HEK293 (cell line): ENCODE measurements at regions not wholly inside any gene's neighbourhood (a gene's known extent, or its start where the extent isn't known, plus 50 kb on each side); places are given as distances from the start of the nearest gene placed in this dataset.

ENCODE experiments used
- EGR2 ChIP-seq: fragments of 450-650 bp; formaldehyde crosslinking; IDR thresholded peaks from 2 replicates; pipeline ENCODE4 v1.5.1; 2016; ENCODE audit warnings: low read depth, missing biosample characterization, missing genetic modification characterization
- ELK4 ChIP-seq: IDR thresholded peaks from 2 replicates; pipeline ENCODE4 v1.6.1; 2011; ENCODE audit warnings: mild to moderate bottlenecking, low read depth, low read length, borderline replicate concordance
- HOXA7 ChIP-seq: sonication (generic); formaldehyde crosslinking; IDR thresholded peaks from 2 replicates; pipeline ENCODE4 v1.8.1; 2022; ENCODE audit warnings: missing genetic modification reagents, borderline replicate concordance
- IKZF3 ChIP-seq: fragments of 450-650 bp; IDR thresholded peaks from 2 replicates; pipeline ENCODE4 v1.5.0; 2018; ENCODE audit warnings: missing biosample characterization, mild to moderate bottlenecking, missing genetic modification characterization, moderate library complexity
- KLF8 ChIP-seq: fragments of 450-650 bp; formaldehyde crosslinking; IDR thresholded peaks from 2 replicates; pipeline ENCODE4 v1.5.1; 2016; ENCODE audit warnings: missing biosample characterization, missing genetic modification characterization
- KLF9 ChIP-seq: fragments of 450-650 bp; formaldehyde crosslinking; IDR thresholded peaks from 2 replicates; pipeline ENCODE4 v1.5.1; 2016; ENCODE audit warnings: missing biosample characterization, missing genetic modification characterization, low read depth
- PRDM1 ChIP-seq: fragments of 450-650 bp; formaldehyde crosslinking; IDR thresholded peaks from 2 replicates; pipeline ENCODE4; 2016; ENCODE audit warnings: missing biosample characterization, missing genetic modification characterization
- SP3 ChIP-seq: fragments of 450-650 bp; formaldehyde crosslinking; IDR thresholded peaks from 2 replicates; pipeline ENCODE4 v1.5.1; 2016; ENCODE audit warnings: missing biosample characterization, missing genetic modification characterization
- YY1 ChIP-seq: fragments of 450-650 bp; formaldehyde crosslinking; IDR thresholded peaks from 2 replicates; pipeline ENCODE4 v1.5.1; 2018; ENCODE audit warnings: missing biosample characterization, missing genetic modification characterization
- ZBTB8A ChIP-seq: fragments of 450-650 bp; formaldehyde crosslinking; IDR thresholded peaks from 2 replicates; pipeline ENCODE4 v1.5.1; 2016; ENCODE audit warnings: missing biosample characterization, missing genetic modification characterization
- ZFHX2 ChIP-seq: fragments of 450-650 bp; formaldehyde crosslinking; conservative IDR thresholded peaks from 2 replicates; pipeline ENCODE4 v1.5.1; 2016; ENCODE audit warnings: missing biosample characterization, missing genetic modification characterization
- ZFP69B ChIP-seq: fragments of 450-650 bp; formaldehyde crosslinking; IDR thresholded peaks from 2 replicates; pipeline ENCODE4 v1.5.1; 2016; ENCODE audit warnings: missing biosample characterization, missing genetic modification characterization
- ZNF121 ChIP-seq: fragments of 450-650 bp; formaldehyde crosslinking; IDR thresholded peaks from 2 replicates; pipeline ENCODE4 v1.5.1; 2016; ENCODE audit warnings: missing biosample characterization, missing genetic modification characterization
- ZNF140 ChIP-seq: fragments of 450-650 bp; formaldehyde crosslinking; IDR thresholded peaks from 2 replicates; pipeline ENCODE4 v1.5.1; 2016; ENCODE audit warnings: missing biosample characterization, missing genetic modification characterization
- ZNF214 ChIP-seq: fragments of 450-650 bp; formaldehyde crosslinking; IDR thresholded peaks from 2 replicates; pipeline ENCODE4 v1.5.1; 2017; ENCODE audit warnings: missing biosample characterization, mild to moderate bottlenecking, missing genetic modification characterization, borderline replicate concordance
- ZNF239 ChIP-seq: fragments of 450-650 bp; formaldehyde crosslinking; IDR thresholded peaks from 2 replicates; pipeline ENCODE4 v1.5.1; 2016; ENCODE audit warnings: missing biosample characterization, missing genetic modification characterization
- ZNF292 ChIP-seq: fragments of 450-650 bp; formaldehyde crosslinking; IDR thresholded peaks from 2 replicates; pipeline ENCODE4 v1.5.1; 2016; ENCODE audit warnings: low read depth, missing biosample characterization, missing genetic modification characterization, borderline replicate concordance
- ZNF335 ChIP-seq: fragments of 450-650 bp; formaldehyde crosslinking; conservative IDR thresholded peaks from 2 replicates; pipeline ENCODE4 v1.5.1; 2016; ENCODE audit warnings: missing biosample characterization, missing genetic modification characterization
- ZNF350 ChIP-seq: fragments of 450-650 bp; formaldehyde crosslinking; IDR thresholded peaks from 2 replicates; pipeline ENCODE4 v1.5.0; 2017; ENCODE audit warnings: missing biosample characterization, mild to moderate bottlenecking, missing genetic modification characterization
- ZNF366 ChIP-seq: fragments of 450-650 bp; formaldehyde crosslinking; conservative IDR thresholded peaks from 2 replicates; pipeline ENCODE4 v1.5.1; 2016; ENCODE audit warnings: missing biosample characterization, missing genetic modification characterization
- ZNF391 ChIP-seq: fragments of 450-650 bp; formaldehyde crosslinking; IDR thresholded peaks from 2 replicates; pipeline ENCODE4 v1.5.1; 2016; ENCODE audit warnings: low read depth, missing biosample characterization, missing genetic modification characterization, borderline replicate concordance
- ZNF416 ChIP-seq: fragments of 450-650 bp; formaldehyde crosslinking; IDR thresholded peaks from 2 replicates; pipeline ENCODE4 v1.5.1; 2016; ENCODE audit warnings: missing biosample characterization, missing genetic modification characterization
- ZNF488 ChIP-seq: fragments of 450-650 bp; formaldehyde crosslinking; IDR thresholded peaks from 2 replicates; pipeline ENCODE4 v1.5.1; 2016; ENCODE audit warnings: missing biosample characterization, missing genetic modification characterization
- ZNF510 ChIP-seq: fragments of 450-650 bp; formaldehyde crosslinking; IDR thresholded peaks from 2 replicates; pipeline ENCODE4 v1.5.1; 2018; ENCODE audit warnings: mild to moderate bottlenecking, missing genetic modification characterization, missing biosample characterization; ENCODE audit not compliant: insufficient replicate concordance
- ZNF529 ChIP-seq: fragments of 450-650 bp; formaldehyde crosslinking; IDR thresholded peaks from 2 replicates; pipeline ENCODE4 v1.5.1; 2017; ENCODE audit warnings: missing genetic modification characterization, missing biosample characterization; ENCODE audit not compliant: insufficient replicate concordance
- ZNF571 ChIP-seq: fragments of 450-650 bp; formaldehyde crosslinking; IDR thresholded peaks from 2 replicates; pipeline ENCODE4 v1.5.0; 2017; ENCODE audit warnings: missing biosample characterization, missing genetic modification characterization
- ZNF621 ChIP-seq: fragments of 450-650 bp; formaldehyde crosslinking; IDR thresholded peaks from 2 replicates; pipeline ENCODE4 v1.5.1; 2017; ENCODE audit warnings: missing biosample characterization, missing genetic modification characterization
- ZNF639 ChIP-seq: fragments of 450-650 bp; formaldehyde crosslinking; IDR thresholded peaks from 2 replicates; pipeline ENCODE4 v1.5.1; 2016; ENCODE audit warnings: missing biosample characterization, missing genetic modification characterization
- ZNF660 ChIP-seq: fragments of 450-650 bp; IDR thresholded peaks from 2 replicates; pipeline ENCODE4 v1.5.1; 2018; ENCODE audit warnings: missing biosample characterization, mild to moderate bottlenecking, missing genetic modification characterization
- ZNF677 ChIP-seq: fragments of 450-650 bp; IDR thresholded peaks from 2 replicates; pipeline ENCODE4 v1.5.0; 2018; ENCODE audit warnings: missing biosample characterization, mild to moderate bottlenecking, missing genetic modification characterization, moderate library complexity
- ZNF704 ChIP-seq: fragments of 450-650 bp; formaldehyde crosslinking; IDR thresholded peaks from 2 replicates; pipeline ENCODE4 v1.5.1; 2016; ENCODE audit warnings: missing biosample characterization, missing genetic modification characterization
- ZNF776 ChIP-seq: fragments of 450-650 bp; formaldehyde crosslinking; IDR thresholded peaks from 2 replicates; pipeline ENCODE4 v1.5.0; 2017; ENCODE audit warnings: missing biosample characterization, missing genetic modification characterization, borderline replicate concordance
- ZSCAN4 ChIP-seq: fragments of 450-650 bp; formaldehyde crosslinking; IDR thresholded peaks from 2 replicates; pipeline ENCODE4 v1.5.1; 2017; ENCODE audit warnings: missing biosample characterization, missing genetic modification characterization
- TF ChIP-seq, protein P1 (sequence below): fragments of 450-650 bp; formaldehyde crosslinking; IDR thresholded peaks from 2 replicates; pipeline ENCODE4 v1.5.1; 2017; ENCODE audit warnings: missing biosample characterization, mild to moderate bottlenecking, missing genetic modification characterization, moderate library complexity

DNA sequence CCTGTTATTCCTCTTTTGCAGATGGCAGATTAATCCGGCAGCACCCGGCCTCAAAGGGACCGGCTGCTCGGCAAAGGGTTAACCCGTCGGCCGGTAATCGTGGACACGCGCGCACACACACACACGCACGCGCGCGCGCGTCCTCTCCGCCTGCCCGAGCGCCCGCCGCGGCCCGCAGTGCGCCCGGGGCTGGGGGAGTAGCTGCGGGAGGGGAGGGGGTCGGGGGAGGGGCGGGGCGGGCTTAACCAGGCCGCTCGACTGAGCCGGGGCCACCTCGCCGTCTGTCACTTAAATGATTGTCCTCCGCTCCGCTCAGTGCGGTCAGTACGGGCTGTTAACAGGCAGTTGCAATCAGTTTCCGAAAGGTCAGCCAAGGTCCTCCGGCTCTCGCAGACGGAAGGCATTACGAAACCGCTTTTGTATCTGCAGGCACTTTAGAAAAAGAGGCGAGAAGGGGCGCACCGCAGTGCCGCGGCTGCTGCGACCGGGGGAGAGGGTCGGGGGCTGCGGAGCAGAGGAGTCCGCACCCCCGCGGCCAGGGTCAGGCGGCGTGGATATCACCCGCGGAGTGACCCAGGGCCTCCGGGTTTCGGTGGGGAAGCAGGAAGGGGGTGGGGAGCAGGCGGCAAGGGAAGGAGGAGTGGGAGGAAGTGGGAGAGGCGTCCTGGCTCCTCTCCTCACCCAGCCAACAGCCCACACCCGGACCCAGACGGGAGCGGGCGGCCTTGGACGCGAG lies 57.3 kb upstream of the BCOR start (continued):
- TF ChIP-seq ZNF391 (no peak), ZNF140 (tag by site-specific recombination) (no peak), IKZF3 (tag by site-specific recombination) (0 out of 2 replicates have a peak, but pooled peaks have one; percentile 40), ZSCAN4 (tag by site-specific recombination) (no peak), ZNF335 (tag by site-specific recombination) (peak; percentile 47), PRDM1 (tag by site-specific recombination) (no peak), ZNF292 (tag by site-specific recombination) (no peak), ZNF416 (tag by site-specific recombination) (no peak), ZNF529 (tag by site-specific recombination) (no peak), ELK4 (no peak), ZNF366 (tag by site-specific recombination) (peak; percentile 32; the same call in 1 of the 2 replicates), YY1 (no peak), ZNF350 (tag by site-specific recombination) (no peak), ZNF510 (tag by site-specific recombination) (no peak), ZFHX2 (peak; percentile 92), ZNF239 (no peak), ZNF121 (tag by site-specific recombination) (no peak), ZFP69B (tag by site-specific recombination) (no peak), ZNF571 (tag by site-specific recombination) (no peak), KLF9 (0 out of 2 replicates have a peak, but pooled peaks have one; percentile 21), ZNF488 (tag by site-specific recombination) (no peak), ZNF660 (no peak), HOXA7 (no peak), KLF8 (tag by site-specific recombination) (no peak), ZNF639 (no peak), SP3 (tag by site-specific recombination) (peak; percentile 32; the same call in 1 of the 2 replicates), ZNF704 (tag by site-specific recombination) (no peak), ZNF677 (tag by site-specific recombination) (no peak), ZNF214 (tag by site-specific recombination) (no peak), ZBTB8A (tag by site-specific recombination) (peak; percentile 54; the same call in 1 of the 2 replicates), ZNF621 (tag by site-specific recombination) (no peak), EGR2 (tag by site-specific recombination) (peak; percentile 87), ZNF776 (tag by site-specific recombination) (no peak)
- TF ChIP-seq, protein P1, sequence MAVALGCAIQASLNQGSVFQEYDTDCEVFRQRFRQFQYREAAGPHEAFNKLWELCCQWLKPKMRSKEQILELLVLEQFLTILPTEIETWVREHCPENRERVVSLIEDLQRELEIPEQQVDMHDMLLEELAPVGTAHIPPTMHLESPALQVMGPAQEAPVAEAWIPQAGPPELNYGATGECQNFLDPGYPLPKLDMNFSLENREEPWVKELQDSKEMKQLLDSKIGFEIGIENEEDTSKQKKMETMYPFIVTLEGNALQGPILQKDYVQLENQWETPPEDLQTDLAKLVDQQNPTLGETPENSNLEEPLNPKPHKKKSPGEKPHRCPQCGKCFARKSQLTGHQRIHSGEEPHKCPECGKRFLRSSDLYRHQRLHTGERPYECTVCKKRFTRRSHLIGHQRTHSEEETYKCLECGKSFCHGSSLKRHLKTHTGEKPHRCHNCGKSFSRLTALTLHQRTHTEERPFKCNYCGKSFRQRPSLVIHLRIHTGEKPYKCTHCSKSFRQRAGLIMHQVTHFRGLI (tag by site-specific recombination), result no peak
